ENCODE measurements at regions not wholly inside any gene's neighbourhood (a gene's known extent, or its start where the extent isn't known, plus 50 kb on each side); places are given as distances from the start of the nearest gene placed in this dataset.

GRCh38 chrX:34381241-34381640 lies 249.1 kb upstream of the FAM47A start:
- TF ChIP-seq POLR2A (IDR thresholded peaks at IDR 0.05), result no peak
- TF ChIP-seq EP300 (IDR thresholded peaks at IDR 0.05), result no peak
- no peak for TF ChIP-seq CTCF (IDR thresholded peaks at IDR 0.05)

Data from ovary (tissue), 3 donors.